ENCODE measurements at regions not wholly inside any gene's neighbourhood (a gene's known extent, or its start where the extent isn't known, plus 50 kb on each side); places are given as distances from the start of the nearest gene placed in this dataset.

GRCh38 chr5:144102361-144102760 lies 68.1 kb downstream of the YIPF5 start:
- TF ChIP-seq CTCF (IDR thresholded peaks at IDR 0.05) (no peak), POLR2A (IDR thresholded peaks at IDR 0.05) (no peak)
